HepG2 (cell line): ENCODE measurements at regions not wholly inside any gene's neighbourhood (a gene's known extent, or its start where the extent isn't known, plus 50 kb on each side); places are given as distances from the start of the nearest gene placed in this dataset.

Source experiments
- ATAC-seq: fragments of 200-7000 bp; cut with Tn5 transposase; 3 replicates; pipeline ENCODE4 v1.9.1; 2020; ENCODE audit warnings: mild to moderate bottlenecking, moderate library complexity
- BruUV-seq: library from RNA; stranded (reverse); fragments of 400-500 nt; replicated peaks from 2 replicates; lab custom pipeline; 2021; lab: Mats Ljungman, UMichigan
- CTCF ChIA-PET: fragments of 300-600 bp; formaldehyde crosslinking; extraction: SDS; loops from one replicate; lab custom pipeline; 2021; ENCODE audit warnings: low total read pairs, inconsistent platforms, low intra/inter-chr PET ratio; lab: Yijun Ruan, JAX
- POLR2A ChIA-PET: fragments of 350-600 bp; sonication (Branson Sonifier 250); formaldehyde crosslinking; loops from one replicate; lab custom pipeline; 2020; ENCODE audit warnings: antibody characterized with exemption, inconsistent platforms; lab: Yijun Ruan, JAX
- DNase-seq: peaks from one replicate; pipeline ENCODE4 v3.0.0-alpha.2; 2015; ENCODE audit warnings: low spot score
- FAIRE-seq: peaks from 3 replicates; lab custom pipeline; 2011; peaks lifted over from hg19 to GRCh38; lab: Jason Lieb, UNC
- H2AFZ ChIP-seq: one replicate; pipeline ENCODE4 v1.6.1; 2011; ENCODE audit warnings: low read length, inconsistent platforms
- H3K27ac ChIP-seq: fragments of 300-600 bp; 3 replicates; pipeline ENCODE4 v1.8.0; 2011; ENCODE audit warnings: mixed run types, mild to moderate bottlenecking, mixed read lengths, low read length, inconsistent platforms; ENCODE audit not compliant: insufficient read depth; ENCODE audit errors: extremely low read length
- H3K27me3 ChIP-seq, 2 experiments: fragments of 200-600 bp in 1 of 2; 2 replicates in 1 of 2; 3 replicates in 1 of 2; pipeline versions ENCODE4 v1.6.0 to v1.8.0; 2011; ENCODE audit warnings: low read length in 2 of 2, mild to moderate bottlenecking in 2 of 2, moderate library complexity in 2 of 2, inconsistent platforms in 1 of 2; ENCODE audit not compliant: insufficient read depth in 2 of 2, control insufficient read depth in 1 of 2
- H3K36me3 ChIP-seq, 2 experiments: fragments of 200-600 bp in 1 of 2; replicated peaks in 1 of 2; 2 replicates in 1 of 2; 3 replicates in 1 of 2; pipeline versions ENCODE4 v1.5.1 to v1.8.0; 2011; ENCODE audit warnings: low read length in 2 of 2, inconsistent platforms in 1 of 2; ENCODE audit not compliant: insufficient read depth in 2 of 2, control insufficient read depth in 1 of 2
- H3K4me1 ChIP-seq: 2 replicates; pipeline ENCODE4 v1.5.1; 2012; ENCODE audit warnings: low read length, inconsistent platforms; ENCODE audit not compliant: insufficient read depth
- H3K4me2 ChIP-seq: 2 replicates; pipeline ENCODE4 v1.6.0; 2011; ENCODE audit warnings: low read depth, low read length, inconsistent platforms
- H3K4me3 ChIP-seq, 3 experiments: fragments of 200-600 bp in 1 of 3; sonication (generic), shearing (Covaris generic) in 1 of 3; replicated peaks in 1 of 3; 2 replicates each; pipeline ENCODE4 v1.5.1; 2011 to 2016; ENCODE audit warnings: low read length in 3 of 3, inconsistent platforms in 2 of 3, low read depth in 2 of 3, mild to moderate bottlenecking in 2 of 3, control low read depth in 1 of 3, mixed read lengths in 1 of 3; ENCODE audit not compliant: insufficient read depth in 1 of 3
- H3K79me2 ChIP-seq: one replicate; pipeline ENCODE4 v1.6.1; 2011; ENCODE audit warnings: low read length, inconsistent platforms; ENCODE audit not compliant: insufficient read depth
- H3K9ac ChIP-seq: 2 replicates; pipeline ENCODE4 v1.6.0; 2011; ENCODE audit warnings: mild to moderate bottlenecking, low read depth, low read length, inconsistent platforms; ENCODE audit not compliant: insufficient read depth
- H3K9me3 ChIP-seq: 2 replicates; pipeline ENCODE4 v1.5.1; 2012; ENCODE audit warnings: mild to moderate bottlenecking, low read length
- H4K20me1 ChIP-seq: 2 replicates; pipeline ENCODE4 v1.6.0; 2011; ENCODE audit warnings: inconsistent platforms, mild to moderate bottlenecking, low read length, moderate library complexity; ENCODE audit not compliant: insufficient read depth
- ELF1 ChIP-seq: sonication (generic); formaldehyde crosslinking; IDR thresholded peaks from 2 replicates; pipeline ENCODE4 v1.4.0; 2020; ENCODE audit warnings: missing genetic modification reagents
- HNF1A ChIP-seq, 2 experiments: sonication (generic) in 1 of 2; formaldehyde crosslinking in 1 of 2; IDR thresholded peaks; 2 replicates each; pipeline versions ENCODE4 v1.4.0 to v1.6.1; 2016 to 2020; ENCODE audit warnings: borderline replicate concordance in 1 of 2, low read depth in 1 of 2, mild to moderate bottlenecking in 1 of 2, missing genetic modification reagents in 1 of 2
- HNRNPK ChIP-seq: fragments of 200-400 bp; formaldehyde crosslinking; IDR thresholded peaks from 2 replicates; pipeline ENCODE4 v1.6.1; 2018; ENCODE audit warnings: low read length, low read depth, moderate library complexity, mild to moderate bottlenecking; ENCODE audit not compliant: poor library complexity, severe bottlenecking
- NAIF1 ChIP-seq: sonication (generic); formaldehyde crosslinking; IDR thresholded peaks from 2 replicates; pipeline ENCODE4 v1.5.0; 2020; ENCODE audit warnings: mild to moderate bottlenecking, missing genetic modification reagents, borderline replicate concordance
- ZNF224 ChIP-seq: sonication (generic); formaldehyde crosslinking; IDR thresholded peaks from 2 replicates; pipeline ENCODE4 v1.5.0; 2020; ENCODE audit warnings: mild to moderate bottlenecking, missing genetic modification reagents
- ZNF232 ChIP-seq: sonication (generic); formaldehyde crosslinking; IDR thresholded peaks from 2 replicates; pipeline ENCODE4 v1.4.0; 2020; ENCODE audit warnings: missing genetic modification reagents, borderline replicate concordance
- ZNF383 ChIP-seq: sonication (generic); formaldehyde crosslinking; IDR thresholded peaks from 2 replicates; pipeline ENCODE4 v1.4.0; 2020; ENCODE audit warnings: missing genetic modification reagents, mild to moderate bottlenecking, borderline replicate concordance
- ZNF850 ChIP-seq: sonication (generic); formaldehyde crosslinking; conservative IDR thresholded peaks from 2 replicates; pipeline ENCODE4 v1.9.0; 2021; ENCODE audit warnings: mild to moderate bottlenecking, missing genetic modification reagents
- ZSCAN22 ChIP-seq: sonication (generic); formaldehyde crosslinking; IDR thresholded peaks from 2 replicates; pipeline ENCODE4 v1.4.0; 2020; ENCODE audit warnings: mild to moderate bottlenecking, missing genetic modification reagents
- WGBS: methylation state at CpG from one replicate; pipeline ENCODE4 v1.1.6; 2017; ENCODE audit warnings: low lambda C conversion rate; 5-methylcytosine and 5-hydroxymethylcytosine counted together
- in situ Hi-C: cut with HindIII; loops from 2 replicates; pipeline ENCODE4 v1.10.0; 2017; ENCODE audit warnings: low pct_unique_long_range_greater_than_20kb; ENCODE audit not compliant: extremely low pct_ligation_motif_present
- intact Hi-C: fragments of 100-400 bp; cut with micrococcal nuclease; formaldehyde crosslinking; loops from one replicate; pipeline ENCODE4 v1.10.0; 2022; ENCODE audit not compliant: unreplicated experiment
- TF ChIP-seq, protein P1 (sequence below): sonication (generic); formaldehyde crosslinking; IDR thresholded peaks from 2 replicates; pipeline ENCODE4 v1.5.0; 2020; ENCODE audit warnings: mild to moderate bottlenecking, missing genetic modification reagents, moderate library complexity
- TF ChIP-seq, protein P2 (sequence below), 2 experiments: sonication (generic) in 1 of 2; formaldehyde crosslinking in 1 of 2; IDR thresholded peaks; 2 replicates each; pipeline versions ENCODE4 v1.4.0 to v1.6.1; 2018 to 2020; ENCODE audit warnings: missing genetic modification reagents in 2 of 2, borderline replicate concordance in 1 of 2, low read depth in 1 of 2, mild to moderate bottlenecking in 1 of 2, missing biosample characterization in 1 of 2
- TF ChIP-seq, protein P3 (sequence below): sonication (generic); formaldehyde crosslinking; IDR thresholded peaks from 2 replicates; pipeline ENCODE4 v1.4.0; 2020; ENCODE audit warnings: mild to moderate bottlenecking, low read depth, missing genetic modification reagents

DNA sequence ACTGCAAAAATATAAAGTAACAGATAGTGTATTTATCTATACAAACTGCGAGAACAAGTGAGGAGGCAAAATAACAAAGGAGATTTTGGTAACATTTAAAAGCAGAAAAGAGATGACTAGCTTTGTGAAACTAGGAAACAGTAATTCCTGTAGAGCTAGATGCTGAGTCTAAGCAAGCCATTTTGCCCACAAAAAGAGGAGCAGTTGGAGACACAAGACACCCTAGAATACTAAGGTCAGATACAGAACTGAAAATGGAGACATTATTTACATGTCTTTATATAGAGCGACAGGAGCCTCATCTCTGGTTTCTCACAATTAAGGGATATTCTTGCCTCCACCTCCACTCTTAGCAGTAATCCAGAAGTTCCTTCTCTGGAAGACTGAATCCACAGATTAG, 732.4 kb upstream of the GBE1 start:
- ChIA-PET POLR2A (no interaction called here), CTCF (no interaction called here)
- TF ChIP-seq ELF1 (no peak), ZSCAN22 (CRISPR knock-in tag) (no peak), HNF1A (IDR thresholded peaks at IDR 0.05; ENCODE audit: low read depth) (no peak), HNF1A (CRISPR knock-in tag; IDR thresholded peaks at IDR 0.05; ENCODE audit: borderline replicate concordance) (no peak), ZNF224 (no peak), ZNF232 (CRISPR knock-in tag) (no peak), HNRNPK (no peak), ZNF383 (CRISPR knock-in tag) (no peak), ZNF850 (CRISPR knock-in tag) (no peak), NAIF1 (CRISPR knock-in tag) (no peak)
- TF ChIP-seq, protein P1, sequence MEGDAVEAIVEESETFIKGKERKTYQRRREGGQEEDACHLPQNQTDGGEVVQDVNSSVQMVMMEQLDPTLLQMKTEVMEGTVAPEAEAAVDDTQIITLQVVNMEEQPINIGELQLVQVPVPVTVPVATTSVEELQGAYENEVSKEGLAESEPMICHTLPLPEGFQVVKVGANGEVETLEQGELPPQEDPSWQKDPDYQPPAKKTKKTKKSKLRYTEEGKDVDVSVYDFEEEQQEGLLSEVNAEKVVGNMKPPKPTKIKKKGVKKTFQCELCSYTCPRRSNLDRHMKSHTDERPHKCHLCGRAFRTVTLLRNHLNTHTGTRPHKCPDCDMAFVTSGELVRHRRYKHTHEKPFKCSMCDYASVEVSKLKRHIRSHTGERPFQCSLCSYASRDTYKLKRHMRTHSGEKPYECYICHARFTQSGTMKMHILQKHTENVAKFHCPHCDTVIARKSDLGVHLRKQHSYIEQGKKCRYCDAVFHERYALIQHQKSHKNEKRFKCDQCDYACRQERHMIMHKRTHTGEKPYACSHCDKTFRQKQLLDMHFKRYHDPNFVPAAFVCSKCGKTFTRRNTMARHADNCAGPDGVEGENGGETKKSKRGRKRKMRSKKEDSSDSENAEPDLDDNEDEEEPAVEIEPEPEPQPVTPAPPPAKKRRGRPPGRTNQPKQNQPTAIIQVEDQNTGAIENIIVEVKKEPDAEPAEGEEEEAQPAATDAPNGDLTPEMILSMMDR (CRISPR knock-in tag): no peak
- TF ChIP-seq, protein P2, sequence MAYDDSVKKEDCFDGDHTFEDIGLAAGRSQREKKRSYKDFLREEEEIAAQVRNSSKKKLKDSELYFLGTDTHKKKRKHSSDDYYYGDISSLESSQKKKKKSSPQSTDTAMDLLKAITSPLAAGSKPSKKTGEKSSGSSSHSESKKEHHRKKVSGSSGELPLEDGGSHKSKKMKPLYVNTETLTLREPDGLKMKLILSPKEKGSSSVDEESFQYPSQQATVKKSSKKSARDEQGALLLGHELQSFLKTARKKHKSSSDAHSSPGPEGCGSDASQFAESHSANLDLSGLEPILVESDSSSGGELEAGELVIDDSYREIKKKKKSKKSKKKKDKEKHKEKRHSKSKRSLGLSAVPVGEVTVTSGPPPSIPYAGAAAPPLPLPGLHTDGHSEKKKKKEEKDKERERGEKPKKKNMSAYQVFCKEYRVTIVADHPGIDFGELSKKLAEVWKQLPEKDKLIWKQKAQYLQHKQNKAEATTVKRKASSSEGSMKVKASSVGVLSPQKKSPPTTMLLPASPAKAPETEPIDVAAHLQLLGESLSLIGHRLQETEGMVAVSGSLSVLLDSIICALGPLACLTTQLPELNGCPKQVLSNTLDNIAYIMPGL (CRISPR knock-in tag; IDR thresholded peaks at IDR 0.05; ENCODE audit: borderline replicate concordance in 1 of 2, low read depth in 1 of 2): no peak
- TF ChIP-seq, protein P3, sequence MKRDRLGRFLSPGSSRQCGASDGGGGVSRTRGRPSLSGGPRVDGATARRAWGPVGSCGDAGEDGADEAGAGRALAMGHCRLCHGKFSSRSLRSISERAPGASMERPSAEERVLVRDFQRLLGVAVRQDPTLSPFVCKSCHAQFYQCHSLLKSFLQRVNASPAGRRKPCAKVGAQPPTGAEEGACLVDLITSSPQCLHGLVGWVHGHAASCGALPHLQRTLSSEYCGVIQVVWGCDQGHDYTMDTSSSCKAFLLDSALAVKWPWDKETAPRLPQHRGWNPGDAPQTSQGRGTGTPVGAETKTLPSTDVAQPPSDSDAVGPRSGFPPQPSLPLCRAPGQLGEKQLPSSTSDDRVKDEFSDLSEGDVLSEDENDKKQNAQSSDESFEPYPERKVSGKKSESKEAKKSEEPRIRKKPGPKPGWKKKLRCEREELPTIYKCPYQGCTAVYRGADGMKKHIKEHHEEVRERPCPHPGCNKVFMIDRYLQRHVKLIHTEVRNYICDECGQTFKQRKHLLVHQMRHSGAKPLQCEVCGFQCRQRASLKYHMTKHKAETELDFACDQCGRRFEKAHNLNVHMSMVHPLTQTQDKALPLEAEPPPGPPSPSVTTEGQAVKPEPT (CRISPR knock-in tag): no peak

More for the DNA sequence above, 732.4 kb upstream of the GBE1 start:
- Histone ChIP-seq H3K4me2 (no peak overlapping the region), H3K27ac (no peak overlapping the region), H4K20me1 (no peaks in the 10 kb centered on the region), H2AFZ (no peak overlapping the region), H3K4me1 (no peaks in the 10 kb centered on the region), H3K9ac (no peak overlapping the region), H3K27me3 (no peaks in the 10 kb centered on the region; a peak in 1 of 5 replicates), H3K36me3 (no peaks in the 10 kb centered on the region), H3K79me2 (no peaks in the 10 kb centered on the region), H3K9me3 (no peaks in the 10 kb centered on the region), H3K4me3 (no peak overlapping the region)
- ATAC-seq (no peak), FAIRE-seq (no peak), DNase-seq (no peak)
- in situ Hi-C loops (no loop called here), intact Hi-C loops (no loop called here)
- 61% methylated on average over 2 of the region's 2 CpGs for WGBS
- no TSS peak for BruUV-seq
